ENCODE measurements at regions not wholly inside any gene's neighbourhood (a gene's known extent, or its start where the extent isn't known, plus 50 kb on each side); places are given as distances from the start of the nearest gene placed in this dataset.

GRCh38 chr12:33251548-33251947, 188.1 kb downstream of the SYT10 start:
- TF ChIP-seq FOXA1 (IDR thresholded peaks at IDR 0.05) (no peak), LEF1 (IDR thresholded peaks at IDR 0.05; ENCODE audit: borderline replicate concordance) (no peak), FOXK2 (IDR thresholded peaks at IDR 0.05) (no peak), HDGF (IDR thresholded peaks at IDR 0.05; ENCODE audit: borderline replicate concordance) (no peak), SUZ12 (IDR thresholded peaks at IDR 0.05) (no peak), NFRKB (IDR thresholded peaks at IDR 0.05) (no peak), L3MBTL2 (conservative IDR thresholded peaks at IDR 0.05) (no peak)
